ENCODE measurements at regions not wholly inside any gene's neighbourhood (a gene's known extent, or its start where the extent isn't known, plus 50 kb on each side); places are given as distances from the start of the nearest gene placed in this dataset.
A peak's percentile ranks its signal among the peaks of the same experiment; 100 is the strongest.

DNA sequence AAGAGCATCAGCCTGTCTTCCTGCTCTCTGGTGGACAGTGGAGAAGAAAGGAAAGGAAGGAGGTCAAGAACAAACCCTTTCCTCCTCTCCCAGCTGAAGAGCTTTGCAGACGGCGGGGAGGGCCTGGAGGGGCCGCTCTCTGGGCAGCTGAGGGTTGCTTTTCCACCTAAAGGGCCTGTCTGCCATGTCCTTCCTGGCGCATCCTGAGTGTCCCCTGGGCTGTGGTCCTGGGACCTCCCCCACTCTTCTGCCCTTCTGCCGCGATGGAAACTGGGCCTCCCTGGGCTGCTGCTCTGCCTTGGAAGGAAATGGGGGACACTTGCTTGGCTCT is 107.0 kb downstream of the ETS2 start:
- H3K27ac ChIP-seq: no peak overlapping the region
- in situ Hi-C loops (cut with MboI): no loop called here

DNA sequence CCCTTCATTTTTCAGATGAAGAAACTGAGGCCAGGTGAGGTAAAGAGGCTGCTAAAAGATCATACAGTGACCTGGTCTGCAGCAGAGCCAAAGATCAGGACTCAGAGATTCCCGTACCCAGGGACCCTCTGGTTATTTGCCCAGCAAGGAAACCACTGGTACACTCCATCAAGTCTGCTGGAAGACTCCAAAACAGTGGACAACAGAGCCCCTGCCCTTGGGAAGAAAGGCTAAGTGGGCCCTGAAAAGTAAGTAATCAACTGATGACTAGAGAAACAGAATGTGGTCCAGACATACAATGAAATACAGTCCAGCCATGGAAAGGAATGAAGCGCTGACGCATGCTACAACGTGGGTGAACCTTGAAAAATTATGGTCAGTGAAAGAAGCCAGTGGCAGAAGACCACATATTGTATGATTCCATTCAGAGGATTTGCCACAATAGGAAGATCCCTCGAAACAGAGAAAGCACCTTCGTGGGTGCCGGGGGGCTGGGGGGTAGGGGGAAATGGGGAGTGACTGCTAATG is 106.4 kb downstream of the ETS2 start:
- H3K36me3 ChIP-seq (ENCODE audit: low read depth): no peaks in the 10 kb centered on the region
- peaks cover 16% of the 10 kb centered on the region for H3K4me1 ChIP-seq (ENCODE audit: insufficient read depth)
- no peak overlapping the region for H3K9ac ChIP-seq
- in situ Hi-C loops (cut with MboI): no loop called here
- no peak overlapping the region for H2AFZ ChIP-seq
- no peaks in the 10 kb centered on the region for H3K9me2 ChIP-seq (ENCODE audit: insufficient read depth)
- H3K4me2 ChIP-seq (ENCODE audit: unreplicated experiment): no peak overlapping the region
- H3K9me3 ChIP-seq (ENCODE audit: low read depth): no peaks in the 10 kb centered on the region
- H3K27ac ChIP-seq: no peak overlapping the region
- H3K27me3 ChIP-seq (replicated peaks; ENCODE audit: insufficient read depth): no peaks in the 10 kb centered on the region
- 95 to 100% methylated on average over 6 to 7 of the region's 7 CpGs for WGBS, 2 experiments (ENCODE audit: low coverage in 1 of 2, low lambda C conversion rate in 2 of 2, missing lambda C conversion rate in 2 of 2)
- TF ChIP-seq EZH2phosphoT487 (IDR thresholded peaks at IDR 0.05; ENCODE audit: insufficient read depth, low read depth) (no peak), EZH2 (IDR thresholded peaks at IDR 0.05; ENCODE audit: insufficient read depth, poor library complexity, severe bottlenecking) (no peak)
- H3K4me3 ChIP-seq: no peak overlapping the region
- DNase-seq: no peak
- H3F3A ChIP-seq (ENCODE audit: insufficient read depth): no peaks in the 10 kb centered on the region; the same call in 1 of the 2 replicates
- H3K79me2 ChIP-seq (ENCODE audit: insufficient read depth): no peaks in the 10 kb centered on the region
- H4K20me1 ChIP-seq (ENCODE audit: insufficient read depth): no peaks in the 10 kb centered on the region

More for the DNA sequence above, 107.0 kb downstream of the ETS2 start:
- Histone ChIP-seq H3K36me3 (ENCODE audit: low read depth) (no peaks in the 10 kb centered on the region), H2AFZ (peak overlapping the region; percentile 72), H3K4me3 (0 out of 2 replicates have a peak overlapping the region, but pooled peaks have one; percentile 46), H4K20me1 (ENCODE audit: insufficient read depth) (no peaks in the 10 kb centered on the region), H3K9ac (no peak overlapping the region), H3F3A (ENCODE audit: insufficient read depth) (no peaks in the 10 kb centered on the region; the same call in 1 of the 2 replicates), H3K9me3 (ENCODE audit: low read depth) (no peaks in the 10 kb centered on the region), H3K27me3 (replicated peaks; ENCODE audit: insufficient read depth) (no peaks in the 10 kb centered on the region), H3K79me2 (ENCODE audit: insufficient read depth) (no peaks in the 10 kb centered on the region), H3K9me2 (ENCODE audit: insufficient read depth) (no peaks in the 10 kb centered on the region), H3K4me2 (ENCODE audit: unreplicated experiment) (no peak overlapping the region), H3K4me1 (ENCODE audit: insufficient read depth) (peaks cover 13% of the 10 kb centered on the region)
- no peak for TF ChIP-seq EZH2 (IDR thresholded peaks at IDR 0.05; ENCODE audit: insufficient read depth, poor library complexity, severe bottlenecking)
- TF ChIP-seq EZH2phosphoT487 (IDR thresholded peaks at IDR 0.05; ENCODE audit: insufficient read depth, low read depth): no peak
- DNase-seq: no peak
- WGBS, 2 experiments (ENCODE audit: low coverage in 1 of 2, low lambda C conversion rate in 2 of 2, missing lambda C conversion rate in 2 of 2): 60 to 61% methylated on average over 6 of the region's 6 CpGs

GRCh38 chr21:38911484-38912101 is 105.9 kb downstream of the ETS2 start:
- peaks cover 16% of the 10 kb centered on the region for H3K4me1 ChIP-seq (ENCODE audit: insufficient read depth)
- H3K4me2 ChIP-seq (ENCODE audit: unreplicated experiment): no peak overlapping the region
- no peaks in the 10 kb centered on the region for H3K36me3 ChIP-seq (ENCODE audit: low read depth)
- H3K79me2 ChIP-seq (ENCODE audit: insufficient read depth): no peaks in the 10 kb centered on the region
- TF ChIP-seq EZH2 (IDR thresholded peaks at IDR 0.05; ENCODE audit: insufficient read depth, poor library complexity, severe bottlenecking) (no peak), EZH2phosphoT487 (IDR thresholded peaks at IDR 0.05; ENCODE audit: insufficient read depth, low read depth) (no peak)
- no peaks in the 10 kb centered on the region for H3K27me3 ChIP-seq (replicated peaks; ENCODE audit: insufficient read depth)
- no peak overlapping the region for H3K27ac ChIP-seq
- no peak overlapping the region for H3K4me3 ChIP-seq
- no peak for DNase-seq
- no peaks in the 10 kb centered on the region for H3K9me2 ChIP-seq (ENCODE audit: insufficient read depth)
- no peaks in the 10 kb centered on the region for H3K9me3 ChIP-seq (ENCODE audit: low read depth)
- H3F3A ChIP-seq (ENCODE audit: insufficient read depth): no peaks in the 10 kb centered on the region; the same call in 1 of the 2 replicates
- H3K9ac ChIP-seq: no peak overlapping the region
- 99 to 100% methylated on average over 3 of the region's 3 CpGs for WGBS, 2 experiments (ENCODE audit: low coverage in 1 of 2, low lambda C conversion rate in 2 of 2, missing lambda C conversion rate in 2 of 2)
- H2AFZ ChIP-seq: no peak overlapping the region
- in situ Hi-C loops (cut with MboI): no loop called here
- no peaks in the 10 kb centered on the region for H4K20me1 ChIP-seq (ENCODE audit: insufficient read depth)

DNA sequence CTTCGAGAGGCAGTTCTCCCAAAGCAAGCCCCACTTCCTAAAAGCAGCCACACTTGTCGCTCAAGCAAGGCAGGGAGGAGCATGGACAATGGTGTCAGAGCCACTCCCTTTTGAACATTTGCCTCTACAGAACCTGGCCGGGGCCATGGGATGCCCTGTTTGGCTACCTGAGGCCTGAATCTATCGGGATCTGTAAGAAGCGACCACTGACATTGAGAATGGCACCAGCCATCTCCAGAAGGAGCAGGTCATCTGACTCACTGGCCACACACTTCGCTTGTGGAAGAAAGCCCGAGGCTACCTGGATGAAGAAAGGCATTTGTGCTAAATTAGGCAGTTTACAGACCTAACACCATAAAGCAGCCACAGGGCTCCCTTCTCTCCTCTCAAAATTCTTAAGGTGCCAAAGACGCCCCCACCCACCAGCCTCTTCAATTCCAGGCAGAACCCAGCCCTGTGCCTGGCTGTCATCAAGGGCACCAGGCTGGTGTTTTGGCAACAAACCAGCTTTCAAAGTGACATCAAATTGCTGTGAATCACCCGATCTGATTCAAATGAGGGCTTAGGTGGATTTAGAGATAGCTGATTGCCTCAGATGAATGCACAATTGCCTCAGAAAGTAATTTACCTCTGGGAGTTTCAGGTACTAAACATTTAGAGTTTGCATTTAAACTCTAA is 104.8 kb downstream of the ETS2 start:
- Histone ChIP-seq H3K9me3 (ENCODE audit: low read depth) (no peaks in the 10 kb centered on the region), H4K20me1 (ENCODE audit: insufficient read depth) (no peaks in the 10 kb centered on the region), H3F3A (ENCODE audit: insufficient read depth) (no peaks in the 10 kb centered on the region; the same call in 1 of the 2 replicates), H3K27ac (no peak overlapping the region), H3K79me2 (ENCODE audit: insufficient read depth) (no peaks in the 10 kb centered on the region), H3K9me2 (ENCODE audit: insufficient read depth) (no peaks in the 10 kb centered on the region), H2AFZ (no peak overlapping the region), H3K4me1 (ENCODE audit: insufficient read depth) (peaks cover 16% of the 10 kb centered on the region), H3K9ac (no peak overlapping the region), H3K27me3 (replicated peaks; ENCODE audit: insufficient read depth) (no peaks in the 10 kb centered on the region), H3K4me2 (ENCODE audit: unreplicated experiment) (no peak overlapping the region), H3K36me3 (ENCODE audit: low read depth) (no peaks in the 10 kb centered on the region), H3K4me3 (no peak overlapping the region)
- TF ChIP-seq EZH2 (IDR thresholded peaks at IDR 0.05; ENCODE audit: insufficient read depth, poor library complexity, severe bottlenecking): no peak
- no peak for TF ChIP-seq EZH2phosphoT487 (IDR thresholded peaks at IDR 0.05; ENCODE audit: insufficient read depth, low read depth)
- 90 to 92% methylated on average over 9 of the region's 9 CpGs for WGBS, 2 experiments (ENCODE audit: low coverage in 1 of 2, low lambda C conversion rate in 2 of 2, missing lambda C conversion rate in 2 of 2)
- no peak for DNase-seq
- in situ Hi-C loops (cut with MboI): no loop called here

Data from GM23248 (cell line).